GM20000 (cell line): ENCODE measurements at regions not wholly inside any gene's neighbourhood (a gene's known extent, or its start where the extent isn't known, plus 50 kb on each side); places are given as distances from the start of the nearest gene placed in this dataset.

Source experiments
- DNase-seq: peaks from one replicate; pipeline ENCODE4 v3.0.0; 2012; ENCODE audit warnings: low spot score
- TF ChIP-seq, protein P1 (sequence below): IDR thresholded peaks from 2 replicates; pipeline ENCODE4 v1.5.1; 2012; ENCODE audit warnings: mild to moderate bottlenecking, control low read depth; ENCODE audit errors: extremely low read depth, missing control alignments

DNA sequence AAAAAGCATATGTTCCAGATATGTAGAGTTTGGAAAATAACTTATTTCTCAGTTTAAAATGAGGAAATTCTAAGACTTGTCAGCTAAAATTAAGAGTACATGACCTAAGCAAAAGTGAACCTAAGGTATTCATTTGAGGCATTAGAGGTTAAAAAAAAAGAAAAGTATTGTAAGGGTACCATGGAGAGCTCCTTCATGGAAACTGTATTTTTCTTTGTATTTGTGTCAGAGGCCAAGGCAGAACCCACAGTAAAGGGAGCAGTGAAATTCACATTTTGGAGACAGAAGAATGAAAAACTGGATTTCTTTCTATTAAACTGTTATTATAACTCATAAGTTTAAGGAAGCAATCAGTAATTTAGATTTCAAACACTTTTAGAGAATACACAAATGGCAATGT lies 1494.8 kb downstream of the KCNT2 start:
- TF ChIP-seq, protein P1, sequence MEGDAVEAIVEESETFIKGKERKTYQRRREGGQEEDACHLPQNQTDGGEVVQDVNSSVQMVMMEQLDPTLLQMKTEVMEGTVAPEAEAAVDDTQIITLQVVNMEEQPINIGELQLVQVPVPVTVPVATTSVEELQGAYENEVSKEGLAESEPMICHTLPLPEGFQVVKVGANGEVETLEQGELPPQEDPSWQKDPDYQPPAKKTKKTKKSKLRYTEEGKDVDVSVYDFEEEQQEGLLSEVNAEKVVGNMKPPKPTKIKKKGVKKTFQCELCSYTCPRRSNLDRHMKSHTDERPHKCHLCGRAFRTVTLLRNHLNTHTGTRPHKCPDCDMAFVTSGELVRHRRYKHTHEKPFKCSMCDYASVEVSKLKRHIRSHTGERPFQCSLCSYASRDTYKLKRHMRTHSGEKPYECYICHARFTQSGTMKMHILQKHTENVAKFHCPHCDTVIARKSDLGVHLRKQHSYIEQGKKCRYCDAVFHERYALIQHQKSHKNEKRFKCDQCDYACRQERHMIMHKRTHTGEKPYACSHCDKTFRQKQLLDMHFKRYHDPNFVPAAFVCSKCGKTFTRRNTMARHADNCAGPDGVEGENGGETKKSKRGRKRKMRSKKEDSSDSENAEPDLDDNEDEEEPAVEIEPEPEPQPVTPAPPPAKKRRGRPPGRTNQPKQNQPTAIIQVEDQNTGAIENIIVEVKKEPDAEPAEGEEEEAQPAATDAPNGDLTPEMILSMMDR, result no peak
- no peak for DNase-seq

DNA sequence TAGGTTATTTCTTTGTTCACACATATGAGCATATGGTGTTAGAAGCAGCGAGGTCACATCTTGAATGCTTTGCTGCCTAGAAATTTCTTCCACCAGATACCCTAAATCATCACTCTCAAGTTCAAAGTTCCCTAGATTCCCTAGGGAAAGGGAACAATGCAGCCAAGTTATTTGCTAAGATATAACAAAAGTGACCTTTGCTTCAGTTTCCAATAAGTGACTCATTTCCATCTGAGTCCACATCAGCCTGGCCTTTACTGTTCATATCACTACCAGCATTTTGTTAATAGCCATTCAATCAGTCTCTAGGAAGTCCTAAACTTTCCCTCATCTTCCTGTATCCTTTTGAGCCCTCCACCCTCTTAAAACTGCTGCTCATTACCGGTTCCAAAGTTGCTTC lies 1502.5 kb downstream of the KCNT2 start:
- TF ChIP-seq, protein P1, result no peak
- DNase-seq, result no peak

DNA sequence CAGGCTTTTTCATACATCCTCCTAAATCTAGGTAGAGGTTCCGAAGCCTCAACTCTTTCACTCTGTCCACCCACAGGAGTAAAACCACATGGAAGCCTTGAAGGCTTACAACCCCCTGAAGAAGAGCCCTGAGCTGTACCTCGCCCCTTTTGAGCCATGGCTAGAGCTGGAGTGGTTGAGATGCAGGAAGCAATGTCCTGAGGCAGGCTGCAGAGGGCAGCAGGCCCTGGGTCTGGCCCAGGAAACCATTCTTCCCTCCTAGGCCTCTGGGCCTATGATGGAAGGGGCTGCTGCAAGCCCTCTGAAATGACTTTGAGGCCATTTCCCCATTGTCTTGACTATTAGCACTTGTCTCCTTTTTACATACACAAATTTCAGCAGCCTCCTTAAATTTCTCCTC lies 1503.0 kb downstream of the KCNT2 start:
- TF ChIP-seq, protein P1, result no peak
- DNase-seq, result no peak

DNA sequence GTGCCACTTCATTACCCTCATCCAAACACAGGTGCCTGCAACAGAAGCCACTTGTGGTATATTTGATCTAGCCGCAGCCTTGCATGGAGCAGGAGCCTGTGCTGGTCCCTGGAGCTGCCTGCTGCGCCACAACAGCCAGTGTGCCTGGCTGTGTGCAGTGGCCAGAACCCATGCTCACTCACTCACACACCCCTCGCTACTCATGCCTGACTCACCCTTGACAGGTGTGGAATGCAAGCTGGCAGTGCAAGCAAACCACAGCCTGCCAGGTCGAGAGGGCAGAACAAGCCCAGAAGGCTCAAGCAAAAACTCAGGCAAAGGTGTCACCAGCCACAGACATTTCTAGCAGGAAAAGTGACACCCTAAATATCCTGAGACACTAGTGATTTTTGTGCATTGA lies 1510.9 kb downstream of the KCNT2 start:
- TF ChIP-seq, protein P1, result no peak
- no peak for DNase-seq

DNA sequence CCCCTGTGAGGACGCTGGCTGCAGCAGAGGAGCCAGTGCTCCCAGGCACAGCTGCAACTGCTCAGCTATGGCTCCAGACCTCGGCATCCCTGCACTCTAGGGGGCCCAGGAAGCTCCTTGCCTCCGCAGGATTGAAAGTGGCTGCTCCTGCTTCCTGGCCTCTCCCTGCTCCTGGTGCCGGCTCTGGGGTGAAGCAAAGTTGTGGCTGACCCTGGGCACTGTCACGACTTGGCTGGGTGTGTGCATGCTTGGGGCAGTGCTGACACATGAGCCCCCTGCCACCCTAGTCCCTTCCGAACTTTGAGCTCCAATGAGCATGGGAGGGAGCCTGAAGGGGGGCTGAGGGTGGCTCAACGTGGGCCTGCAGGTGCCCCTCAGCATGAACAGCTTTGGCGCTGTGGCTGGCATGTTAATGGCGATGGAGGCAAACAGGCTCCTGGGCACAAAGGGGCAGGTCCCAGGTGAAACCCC lies 1512.2 kb downstream of the KCNT2 start:
- TF ChIP-seq, protein P1, result no peak
- DNase-seq, result no peak

GRCh38 chr1:195085196-195085595 lies 1523.0 kb downstream of the KCNT2 start:
- no peak for DNase-seq
- TF ChIP-seq, protein P1, result no peak

- TF ChIP-seq, protein P1, result no peak
- no peak for DNase-seq
Observed at GRCh38 chr1:195082183-195082582, 1526.1 kb downstream of the KCNT2 start.
